ENCODE measurements at regions not wholly inside any gene's neighbourhood (a gene's known extent, or its start where the extent isn't known, plus 50 kb on each side); places are given as distances from the start of the nearest gene placed in this dataset.
A peak's percentile ranks its signal among the peaks of the same experiment; 100 is the strongest.

DNA sequence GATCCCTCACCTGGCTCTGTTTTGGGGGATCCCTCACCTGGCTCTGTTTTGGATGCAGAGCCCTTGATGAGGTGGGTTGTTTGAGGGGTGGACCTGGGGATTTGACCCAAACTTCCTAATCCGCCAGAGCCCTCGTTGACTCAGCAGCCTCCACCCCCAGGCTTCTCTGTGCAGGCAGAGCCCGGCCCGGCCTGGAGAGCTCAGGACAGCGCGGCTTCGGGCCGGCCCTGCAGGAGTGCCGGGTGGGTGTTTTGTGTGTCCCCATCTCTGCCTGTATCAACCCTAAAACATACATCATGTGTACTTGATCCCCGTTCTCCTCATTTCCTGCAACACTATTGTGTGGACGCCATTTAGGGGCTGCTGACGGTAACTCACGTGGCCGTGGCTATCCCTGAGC is 124.2 kb downstream of the SIK1 start:
- DNase-seq: no peak

- no peak for DNase-seq
Measured at GRCh38 chr21:43302062-43302700, 124.8 kb downstream of the SIK1 start.

DNA sequence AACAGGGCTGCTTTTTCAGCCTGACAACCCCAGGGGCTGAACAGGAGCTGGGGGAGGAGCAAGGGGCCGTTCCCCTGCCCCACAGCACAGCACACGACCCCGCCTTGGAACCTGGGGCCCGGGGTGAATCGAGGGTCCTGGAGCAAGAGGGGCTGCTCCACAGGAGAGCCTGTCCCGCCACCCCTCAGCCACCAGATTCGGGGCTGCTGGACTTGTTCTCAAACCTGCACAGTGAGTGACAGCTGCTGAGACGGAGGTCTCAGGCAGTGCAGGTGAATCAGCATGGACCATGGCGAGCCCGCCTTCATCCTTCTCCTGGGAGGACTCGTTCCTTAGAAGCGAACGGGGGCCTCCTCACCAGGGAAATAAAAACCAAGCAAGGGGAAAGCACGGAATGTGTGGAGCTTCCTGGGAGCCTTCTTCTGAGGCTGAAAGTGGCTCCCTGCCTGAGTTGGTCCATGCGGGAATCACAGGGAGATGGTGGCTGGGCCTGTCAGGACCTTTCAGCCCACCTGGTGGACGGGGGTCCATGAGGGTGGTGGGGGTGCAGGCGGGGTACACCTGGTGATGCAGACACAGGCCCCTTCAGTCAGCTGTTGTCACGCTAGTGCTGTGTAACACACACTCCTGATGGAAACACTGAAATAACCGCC is 125.4 kb downstream of the SIK1 start:
- DNase-seq: no peak

DNA sequence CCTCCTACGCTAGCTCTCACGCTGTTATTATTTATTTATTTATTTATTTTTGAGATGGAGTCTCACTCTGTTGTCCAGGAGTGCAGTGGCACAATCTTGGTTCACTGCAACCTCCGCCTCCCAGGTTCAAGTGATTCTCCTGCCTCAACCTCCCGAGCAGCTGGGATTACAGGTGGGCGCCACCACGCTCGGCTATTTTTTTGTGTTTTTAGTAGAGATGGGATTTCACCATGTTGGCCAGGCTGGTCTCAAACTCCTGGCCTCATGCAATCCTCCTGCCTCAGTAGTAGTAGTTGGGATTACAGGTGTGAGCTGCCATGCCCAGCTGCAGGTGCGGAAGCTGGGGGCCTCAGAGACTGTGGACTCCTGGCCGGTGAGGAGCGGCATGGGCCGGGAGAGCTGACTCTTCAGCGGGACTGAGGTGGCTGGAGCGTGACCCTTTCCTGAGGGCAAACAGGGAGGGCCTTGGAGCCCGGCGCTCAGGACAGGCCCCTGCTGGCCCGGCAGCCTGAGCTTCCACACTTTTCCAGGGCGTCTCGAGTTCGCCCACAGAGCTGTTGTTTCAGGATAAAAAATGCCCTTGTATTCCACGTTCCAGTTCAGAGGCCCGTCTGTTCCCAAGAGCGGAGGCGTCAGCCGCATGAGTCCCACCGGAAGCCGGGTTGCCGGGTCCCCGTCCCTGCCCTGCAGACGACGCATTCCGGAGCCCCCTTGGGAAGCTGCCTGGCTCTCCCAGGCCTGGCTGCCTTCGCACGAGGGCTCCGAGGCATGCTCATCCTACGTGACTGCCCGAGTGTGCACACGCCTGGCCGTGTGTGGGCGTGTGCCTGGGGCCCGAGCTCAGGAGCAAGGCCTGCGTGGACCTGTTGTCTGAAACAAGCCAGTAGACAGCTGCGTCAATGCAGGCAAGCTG is 126.2 kb downstream of the SIK1 start:
- peak; percentile 45 for DNase-seq

DNA sequence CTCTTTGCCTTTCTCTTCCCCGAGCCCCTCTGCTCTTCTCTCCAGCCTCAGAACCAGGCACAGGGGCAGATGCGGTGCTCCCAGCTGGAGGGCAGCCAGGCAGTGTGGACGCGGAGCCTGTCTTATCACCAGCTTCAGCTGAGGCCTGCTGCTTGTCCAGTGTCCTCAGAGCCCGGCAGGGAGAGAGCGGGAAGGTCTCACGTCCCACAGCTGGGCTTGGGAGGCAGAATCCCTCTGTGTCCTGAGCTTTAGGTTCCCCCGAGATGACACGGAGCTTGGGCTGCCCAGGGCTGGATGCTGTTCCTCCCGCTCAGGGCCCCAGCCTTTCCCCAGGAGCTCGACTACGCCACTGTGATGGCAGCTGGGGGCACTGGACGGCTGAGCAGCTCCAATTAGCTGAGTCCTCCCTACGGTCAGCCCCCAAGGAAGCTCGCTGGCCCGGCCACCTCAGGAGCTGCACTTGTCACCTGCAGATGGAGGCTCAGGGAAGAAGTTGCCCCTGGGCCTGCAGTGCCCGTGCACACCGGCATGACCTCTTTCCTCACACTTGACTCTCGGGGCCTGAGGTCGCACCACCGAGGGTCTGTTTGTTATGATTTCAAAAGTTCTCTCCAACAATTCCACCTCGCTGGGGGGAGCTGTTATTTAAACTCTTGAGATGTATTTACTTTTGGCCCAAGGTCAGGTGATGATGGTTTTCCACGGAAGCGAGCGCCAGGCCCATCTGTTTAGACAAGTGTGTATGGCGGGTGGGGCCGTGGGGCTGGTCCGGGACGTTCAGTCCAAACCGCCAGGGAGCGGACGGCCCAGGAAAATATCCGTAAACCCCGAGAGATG is 127.3 kb downstream of the SIK1 start:
- DNase-seq: no peak

DNA sequence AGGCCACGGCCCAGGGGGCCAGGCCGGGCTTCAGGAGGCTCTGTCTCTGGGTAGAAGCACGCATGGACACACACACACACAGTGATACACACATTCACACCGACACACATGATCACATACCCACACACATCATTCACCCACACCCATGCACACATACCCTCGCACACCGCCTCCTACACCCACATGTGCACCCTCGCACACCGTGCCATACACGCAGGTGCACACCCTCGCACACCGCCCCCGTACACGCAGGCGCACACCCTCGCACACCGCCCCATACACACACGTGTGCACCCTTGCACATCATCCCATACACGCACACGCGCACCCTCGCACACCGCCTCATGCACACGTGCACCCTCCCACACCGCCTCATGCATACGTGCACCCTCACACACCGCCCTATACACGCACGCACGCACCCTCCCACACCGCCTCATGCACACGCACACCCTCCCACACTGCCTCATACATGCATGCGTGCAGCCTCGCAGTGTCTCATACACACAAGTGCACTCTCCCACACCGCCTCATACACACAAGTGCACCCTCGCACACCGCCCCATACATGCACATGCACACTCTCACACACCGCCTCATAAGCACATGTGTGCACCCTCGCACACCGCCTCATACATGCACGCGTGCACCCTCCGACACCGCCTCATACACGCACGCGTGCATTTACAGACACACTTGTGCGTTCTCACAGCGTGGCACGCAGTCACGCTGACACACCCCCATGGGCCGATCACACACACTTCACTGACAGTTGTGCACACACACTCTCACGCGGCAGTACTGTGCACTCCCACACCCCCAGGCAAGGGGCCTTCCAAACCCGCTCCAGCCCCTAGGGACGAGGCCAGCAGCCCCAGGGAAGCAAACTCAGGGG is 128.1 kb downstream of the SIK1 start:
- DNase-seq: no peak

- DNase-seq: no peak
Measured at GRCh38 chr21:43297989-43298388, 128.9 kb downstream of the SIK1 start.

DNA sequence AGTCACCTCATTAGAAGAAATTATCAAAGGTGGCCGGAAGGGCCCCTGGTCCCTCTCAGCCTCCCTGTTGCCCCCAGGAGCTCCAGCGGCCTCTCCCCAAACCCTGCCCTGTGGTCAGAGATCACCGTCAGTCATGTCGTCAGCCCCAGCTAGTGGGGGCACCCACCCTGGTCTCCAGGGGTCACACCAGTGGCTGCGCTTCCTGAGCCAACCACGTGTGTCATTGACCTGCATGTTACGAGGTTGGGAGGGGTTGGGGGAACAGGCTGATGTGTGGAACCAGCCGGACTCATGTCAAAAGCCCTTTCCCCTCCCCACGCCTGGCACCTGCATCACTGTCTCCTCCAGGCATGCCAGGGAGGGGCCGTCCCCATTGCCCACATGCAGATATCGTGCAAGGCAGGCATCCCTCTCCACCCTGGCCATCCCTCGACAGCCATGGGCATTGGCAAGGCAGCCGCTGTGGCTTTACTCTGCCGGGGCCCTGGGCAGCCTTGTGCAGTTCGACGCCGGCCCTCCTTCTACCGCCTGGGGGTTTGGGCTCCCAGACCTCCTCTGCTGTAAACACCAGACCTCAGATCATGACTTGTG is 128.7 kb downstream of the CRYAA start:
- DNase-seq: no peak

DNA sequence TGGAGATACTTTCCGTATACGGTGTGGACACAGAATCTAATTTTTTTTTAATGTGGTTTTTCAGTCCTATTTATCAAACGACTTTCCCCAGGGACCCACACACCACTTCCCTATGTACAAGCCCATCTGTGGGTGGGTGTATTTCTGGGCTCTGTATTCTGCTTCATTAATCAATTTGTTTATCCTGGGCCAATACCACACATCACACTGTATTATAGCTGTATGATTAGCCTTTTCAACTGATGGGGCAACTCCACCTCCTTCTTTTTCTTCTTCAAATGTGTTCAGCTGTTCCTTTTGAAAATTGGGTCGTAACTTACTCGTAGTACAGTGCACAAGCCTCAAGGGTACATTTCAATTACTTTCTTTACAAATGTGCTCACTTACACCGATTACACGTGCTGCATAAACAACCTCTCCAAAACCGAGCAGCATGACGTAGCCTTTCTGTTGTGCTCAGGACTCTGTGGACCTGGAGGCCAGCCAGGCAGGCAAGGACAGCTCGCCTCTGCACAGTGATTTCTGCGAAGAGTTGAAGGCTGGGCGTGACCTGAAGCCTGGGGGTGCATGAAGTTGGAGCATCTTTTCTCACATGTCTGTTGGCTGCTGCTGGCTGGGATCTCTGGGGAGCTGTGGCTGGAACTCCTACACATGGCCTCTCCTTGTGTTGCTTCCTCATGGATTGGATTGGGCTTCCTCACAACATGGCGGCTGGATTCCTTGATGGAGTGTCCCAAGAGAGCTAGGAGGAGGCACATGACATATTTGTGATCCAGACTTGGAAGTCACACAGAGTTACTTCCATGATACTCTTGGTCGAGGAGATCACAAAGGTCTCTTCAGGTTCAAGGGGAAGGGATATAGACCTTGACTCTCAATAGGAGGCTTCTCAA is 126.5 kb downstream of the CRYAA start:
- DNase-seq: no peak

DNA sequence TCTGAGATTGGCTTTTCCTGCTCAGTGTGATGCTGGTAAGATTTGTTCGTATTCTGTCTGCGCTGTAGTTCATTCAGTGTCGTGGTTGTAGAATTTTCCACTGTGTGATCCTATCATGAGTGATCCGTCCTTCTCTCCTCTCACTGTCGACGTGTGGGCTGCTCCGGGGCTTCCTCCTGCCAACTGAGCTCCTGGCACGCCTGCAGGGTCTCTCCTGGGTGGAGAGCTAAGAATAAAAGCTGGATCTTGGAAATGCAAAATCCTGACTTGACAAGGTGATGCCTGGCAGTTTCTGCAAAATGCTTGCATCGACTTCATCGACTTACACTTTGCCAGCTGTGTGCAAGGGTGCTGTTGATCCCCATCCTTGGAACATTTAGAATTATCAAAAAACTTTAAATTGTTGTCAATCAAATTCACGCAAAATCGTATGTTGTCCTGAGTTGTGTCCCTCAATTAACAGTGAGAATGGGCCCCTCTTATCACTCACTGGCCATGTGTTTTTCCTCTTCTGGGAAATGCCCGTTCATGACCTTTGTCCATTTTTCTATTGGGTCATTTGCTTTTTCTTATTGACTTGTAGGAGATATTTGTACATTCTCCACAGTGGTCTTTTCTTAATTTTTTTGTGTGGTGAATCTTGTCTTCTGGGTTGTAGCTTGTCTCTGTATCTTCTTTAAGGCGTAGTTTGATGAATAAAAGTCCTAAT is 125.5 kb downstream of the CRYAA start:
- no peak for DNase-seq

GRCh38 chr21:43292866-43293142 is 124.0 kb downstream of the CRYAA start:
- no peak for DNase-seq

DNA sequence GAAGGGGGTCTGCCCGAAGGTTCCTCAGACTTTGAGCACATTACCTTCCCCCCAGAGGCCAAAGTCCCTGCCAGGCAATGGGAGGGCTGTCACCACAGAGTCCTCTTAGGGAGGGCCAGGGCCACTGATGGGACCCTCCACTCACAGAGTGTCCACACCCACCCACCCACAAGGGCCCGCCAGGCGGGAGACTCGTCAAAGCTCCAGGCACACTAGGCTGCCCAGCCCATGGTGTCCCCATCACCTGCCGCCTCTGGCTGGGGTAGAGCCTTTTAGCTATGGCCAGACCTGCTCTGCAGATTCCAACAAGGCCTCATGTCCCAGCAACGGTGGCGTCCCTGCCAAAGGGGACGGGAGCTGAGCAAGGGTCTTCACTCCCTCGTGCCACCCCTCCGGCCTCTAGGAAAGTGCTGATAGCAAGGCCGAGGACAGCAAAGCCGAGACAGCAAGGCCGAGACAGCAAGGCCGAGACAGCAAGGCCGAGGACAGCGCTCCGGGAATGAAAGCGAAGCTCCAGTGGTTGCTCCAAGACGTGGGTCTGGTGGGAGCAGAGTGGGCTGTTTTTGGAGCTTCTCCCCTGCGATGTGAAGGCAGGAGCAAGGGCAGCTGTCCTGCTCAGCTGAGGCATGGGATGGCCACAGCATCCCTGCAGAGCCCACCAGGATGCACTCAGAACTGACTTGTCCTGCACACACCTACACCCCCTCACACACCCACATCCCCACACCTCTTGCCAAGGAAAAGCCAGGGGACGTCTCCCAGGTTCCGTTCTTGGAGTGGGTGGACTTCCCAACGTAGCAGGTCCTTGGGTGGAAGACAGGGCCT is 123.4 kb downstream of the CRYAA start:
- no peak for DNase-seq

DNA sequence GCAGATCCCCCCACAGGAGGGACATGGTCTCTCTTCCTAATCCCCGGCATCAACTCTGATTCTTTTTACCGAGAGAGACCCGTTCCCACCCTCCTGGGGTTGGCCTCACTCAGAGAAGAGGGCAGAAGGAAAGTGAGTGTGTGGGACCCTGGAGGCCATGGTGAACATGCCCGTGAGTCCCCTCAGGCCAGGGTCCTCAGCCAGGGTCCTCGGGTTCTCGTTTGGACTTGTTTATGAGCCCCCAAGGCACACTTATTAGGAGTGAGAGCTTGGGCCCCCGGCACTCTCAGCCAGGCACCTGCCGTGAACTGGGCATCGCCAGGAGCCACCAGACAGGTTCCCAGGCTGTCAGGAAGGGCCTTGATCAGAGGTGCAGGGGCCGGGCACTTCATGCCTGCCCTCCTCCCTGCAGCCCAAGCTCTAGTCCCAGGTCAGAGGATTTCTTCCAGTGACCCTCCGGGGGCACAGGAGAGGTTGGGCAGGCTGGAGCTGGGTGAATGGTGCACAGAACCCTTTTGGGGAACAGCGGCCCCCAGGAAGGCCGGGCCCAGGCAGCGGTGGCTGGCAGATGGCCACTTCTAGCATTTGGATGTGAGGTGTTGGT is 122.6 kb downstream of the CRYAA start:
- no peak for DNase-seq

GRCh38 chr21:43290421-43291346 is 121.9 kb downstream of the CRYAA start:
- no peak for DNase-seq

DNA sequence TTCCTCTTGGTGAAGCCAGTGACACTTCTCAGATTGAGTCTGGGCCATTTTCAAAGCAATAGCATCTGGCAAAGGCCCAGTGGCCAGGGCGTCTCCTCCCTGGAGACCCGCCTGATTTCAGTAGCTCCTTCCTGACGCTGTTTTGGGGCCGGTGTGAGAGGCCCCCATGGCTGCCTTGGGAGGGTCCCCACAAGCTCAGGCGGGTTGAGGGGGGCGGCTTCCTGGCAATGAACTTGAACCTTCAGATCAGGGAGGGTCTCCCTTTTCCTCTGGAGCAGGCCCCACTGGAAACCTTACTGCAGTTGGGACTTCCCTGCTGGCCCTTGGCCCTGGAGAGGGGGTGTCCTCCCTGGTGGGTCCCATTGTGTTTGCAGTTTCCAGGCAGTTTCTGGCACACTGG is 121.2 kb downstream of the CRYAA start:
- no peak for DNase-seq

DNA sequence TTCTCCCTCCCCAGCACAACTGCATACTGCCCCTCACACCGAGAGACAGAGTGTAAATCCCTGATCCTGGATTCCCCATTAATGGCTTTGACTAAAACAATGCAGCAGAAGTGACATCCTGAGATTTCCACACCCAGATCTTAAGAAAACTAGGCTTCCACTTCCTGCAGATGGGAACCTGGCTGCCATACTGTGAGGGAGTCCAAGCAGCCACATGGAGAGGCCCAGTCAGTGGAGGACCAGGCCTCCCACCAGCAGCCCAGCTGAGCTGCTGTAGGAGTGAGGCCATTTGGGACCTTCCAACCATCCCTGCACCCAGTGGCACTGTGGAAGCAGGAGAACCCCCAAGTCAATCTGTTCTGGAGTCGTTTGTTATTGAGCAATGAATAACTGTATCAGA is 120.6 kb downstream of the CRYAA start:
- DNase-seq: no peak

Measured in renal pelvis (tissue), 1 donor.